ENCODE measurements at regions not wholly inside any gene's neighbourhood (a gene's known extent, or its start where the extent isn't known, plus 50 kb on each side); places are given as distances from the start of the nearest gene placed in this dataset.

DNA sequence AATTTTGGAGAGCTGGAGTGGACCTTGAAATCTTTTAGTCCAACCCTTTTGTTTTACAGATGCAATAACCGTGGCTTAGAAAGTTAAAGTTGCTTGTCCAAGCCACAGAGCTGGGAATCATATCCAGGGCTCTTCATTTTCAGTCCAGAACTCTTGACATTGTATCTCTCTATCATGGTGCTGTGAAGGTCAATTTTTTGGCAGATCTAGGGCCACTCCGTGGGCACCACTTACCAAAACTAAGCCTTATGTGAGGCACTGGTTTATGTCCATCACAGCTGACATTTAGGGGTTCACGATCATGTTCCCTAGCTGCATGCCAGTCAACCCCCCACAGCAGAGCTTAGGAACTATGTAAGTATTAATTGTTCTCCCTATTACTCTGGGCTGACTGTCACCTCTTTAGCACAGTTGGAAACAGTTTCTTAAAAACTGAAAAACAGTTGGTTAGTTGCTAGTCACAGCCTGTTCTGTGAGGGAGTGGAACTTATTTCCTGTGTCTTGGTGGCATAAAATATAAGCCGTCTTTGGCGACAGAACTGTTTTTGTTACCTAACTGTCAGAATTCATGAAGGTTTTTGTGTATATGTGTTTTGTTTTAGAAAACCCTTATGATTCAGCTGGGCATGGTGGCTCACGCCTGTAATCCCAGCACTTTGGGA lies 189.6 kb upstream of the UMPS start:
- TF ChIP-seq EP300 (IDR thresholded peaks at IDR 0.05), result no peak
- TF ChIP-seq POLR2A (IDR thresholded peaks at IDR 0.05), result no peak
- TF ChIP-seq, protein P1, sequence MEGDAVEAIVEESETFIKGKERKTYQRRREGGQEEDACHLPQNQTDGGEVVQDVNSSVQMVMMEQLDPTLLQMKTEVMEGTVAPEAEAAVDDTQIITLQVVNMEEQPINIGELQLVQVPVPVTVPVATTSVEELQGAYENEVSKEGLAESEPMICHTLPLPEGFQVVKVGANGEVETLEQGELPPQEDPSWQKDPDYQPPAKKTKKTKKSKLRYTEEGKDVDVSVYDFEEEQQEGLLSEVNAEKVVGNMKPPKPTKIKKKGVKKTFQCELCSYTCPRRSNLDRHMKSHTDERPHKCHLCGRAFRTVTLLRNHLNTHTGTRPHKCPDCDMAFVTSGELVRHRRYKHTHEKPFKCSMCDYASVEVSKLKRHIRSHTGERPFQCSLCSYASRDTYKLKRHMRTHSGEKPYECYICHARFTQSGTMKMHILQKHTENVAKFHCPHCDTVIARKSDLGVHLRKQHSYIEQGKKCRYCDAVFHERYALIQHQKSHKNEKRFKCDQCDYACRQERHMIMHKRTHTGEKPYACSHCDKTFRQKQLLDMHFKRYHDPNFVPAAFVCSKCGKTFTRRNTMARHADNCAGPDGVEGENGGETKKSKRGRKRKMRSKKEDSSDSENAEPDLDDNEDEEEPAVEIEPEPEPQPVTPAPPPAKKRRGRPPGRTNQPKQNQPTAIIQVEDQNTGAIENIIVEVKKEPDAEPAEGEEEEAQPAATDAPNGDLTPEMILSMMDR (IDR thresholded peaks at IDR 0.05), result no peak
- Histone ChIP-seq H3K4me1 (ENCODE audit: insufficient read depth) (no peaks in the 10 kb centered on the region), H3K4me3 (no peak overlapping the region), H3K9me3 (no peaks in the 10 kb centered on the region), H3K27ac (no peak overlapping the region), H3K36me3 (no peaks in the 10 kb centered on the region), H3K27me3 (no peaks in the 10 kb centered on the region)
- intact Hi-C loops (cut with DNase I), result no loop called here
- DNase-seq, result no peak
- WGBS, 3 donors, result 82 to 86% (median 85%) methylated on average over 6 of the region's 6 CpGs

DNA sequence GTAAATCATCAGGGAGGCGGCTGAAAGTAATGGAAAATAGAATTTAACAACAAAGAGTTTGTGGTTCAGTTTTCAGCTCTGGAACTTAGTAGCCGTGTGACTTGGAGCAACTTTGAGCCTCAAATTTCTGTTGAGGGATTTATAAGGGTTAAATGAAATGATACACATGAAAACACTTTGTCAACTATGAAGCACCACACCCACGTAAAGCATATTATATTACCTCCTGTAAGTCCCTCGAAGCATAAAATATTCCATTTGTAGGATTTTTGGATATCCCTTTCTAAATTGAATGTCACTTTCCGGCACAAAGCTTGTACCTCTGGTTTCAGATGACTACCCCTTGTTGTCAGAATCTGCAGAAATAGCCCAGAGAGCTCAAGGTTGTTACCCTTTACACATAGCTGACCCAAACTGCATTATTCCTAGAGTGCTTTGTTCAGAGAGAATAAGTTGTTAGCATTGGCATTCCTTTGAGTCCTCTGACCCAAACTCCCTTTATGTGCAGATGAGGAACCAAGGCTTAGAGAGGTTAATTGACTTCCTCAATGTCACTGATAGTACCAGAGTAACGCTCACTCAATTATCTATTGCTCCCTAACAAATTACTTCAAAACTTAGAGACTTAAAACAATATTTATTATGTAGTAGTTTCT lies 187.9 kb upstream of the UMPS start:
- no peaks in the 10 kb centered on the region for H3K4me1 ChIP-seq (ENCODE audit: insufficient read depth)
- H3K9me3 ChIP-seq, result no peaks in the 10 kb centered on the region
- H3K36me3 ChIP-seq, result no peaks in the 10 kb centered on the region
- H3K27ac ChIP-seq, result no peak overlapping the region
- TF ChIP-seq POLR2A (IDR thresholded peaks at IDR 0.05) (no peak), EP300 (IDR thresholded peaks at IDR 0.05) (no peak)
- H3K27me3 ChIP-seq, result no peaks in the 10 kb centered on the region
- no peak for DNase-seq
- intact Hi-C loops (cut with DNase I), result no loop called here
- H3K4me3 ChIP-seq, result no peak overlapping the region
- WGBS, 3 donors, result 74 to 79% (median 74%) methylated on average over 6 of the region's 6 CpGs

DNA sequence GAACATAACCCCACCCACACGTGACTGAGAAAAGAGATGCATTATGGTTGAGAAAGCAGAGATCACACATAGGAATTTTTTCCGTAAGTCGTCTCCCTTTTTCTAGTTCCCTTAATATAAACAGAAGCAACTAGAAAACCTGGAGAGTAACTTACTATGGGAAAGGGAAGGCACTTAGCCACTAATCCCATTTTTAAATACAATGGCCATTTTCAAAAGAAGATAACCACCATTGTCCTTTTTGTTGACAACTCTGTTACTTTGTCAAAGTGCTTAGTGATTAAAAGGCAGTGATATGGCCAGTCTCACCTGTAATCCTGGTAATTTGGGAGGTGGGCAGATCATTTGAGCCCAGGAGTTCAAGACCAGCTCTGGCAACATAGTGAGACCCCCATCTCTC lies 184.4 kb upstream of the UMPS start:
- no peaks in the 10 kb centered on the region for H3K36me3 ChIP-seq
- H3K4me1 ChIP-seq (ENCODE audit: insufficient read depth), result no peaks in the 10 kb centered on the region
- H3K4me3 ChIP-seq, result no peak overlapping the region
- H3K27me3 ChIP-seq, result no peaks in the 10 kb centered on the region
- H3K27ac ChIP-seq, result no peak overlapping the region
- no peaks in the 10 kb centered on the region for H3K9me3 ChIP-seq
- 84 to 92% (median 86%) methylated on average over 3 of the region's 3 CpGs for WGBS, 3 donors
- intact Hi-C loops (cut with DNase I), result no loop called here
- no peak for DNase-seq
- no peak for TF ChIP-seq EP300 (IDR thresholded peaks at IDR 0.05)
- TF ChIP-seq, protein P1 (IDR thresholded peaks at IDR 0.05), result no peak
- no peak for TF ChIP-seq POLR2A (IDR thresholded peaks at IDR 0.05)

DNA sequence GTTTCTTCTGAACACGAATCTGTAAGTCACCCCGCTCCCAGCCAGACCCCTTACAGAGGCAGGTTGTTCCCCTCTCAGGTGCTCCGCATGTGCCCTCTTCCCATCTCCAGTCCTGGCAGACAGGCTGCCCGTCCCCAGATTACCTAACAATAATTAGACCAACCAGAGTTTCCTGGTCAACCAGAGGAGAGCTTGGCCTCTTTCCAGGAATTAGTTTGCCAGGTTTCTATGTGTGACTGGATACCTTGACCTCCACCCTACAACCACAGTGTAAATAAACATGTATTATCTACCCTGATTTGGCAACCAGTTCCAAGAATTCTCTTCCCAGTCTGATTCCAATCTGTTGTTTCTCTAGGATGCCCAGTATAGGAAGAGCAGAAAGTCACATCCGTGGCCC lies 178.0 kb upstream of the UMPS start:
- no peak for DNase-seq
- 75 to 80% (median 75%) methylated on average over 5 of the region's 5 CpGs for WGBS, 3 donors
- TF ChIP-seq EP300 (IDR thresholded peaks at IDR 0.05) (no peak), POLR2A (IDR thresholded peaks at IDR 0.05) (no peak)
- TF ChIP-seq, protein P1 (IDR thresholded peaks at IDR 0.05), result no peak
- no peaks in the 10 kb centered on the region for H3K36me3 ChIP-seq
- no peaks in the 10 kb centered on the region for H3K9me3 ChIP-seq
- intact Hi-C loops (cut with DNase I), result loop anchor here in 1 of 4 donors (10.0 kb wide), 1 partner anchor 57 kb away; no protein-coding TSS in a partner anchor
- H3K27ac ChIP-seq, result no peak overlapping the region
- H3K27me3 ChIP-seq, result no peaks in the 10 kb centered on the region
- no peak overlapping the region for H3K4me3 ChIP-seq
- H3K4me1 ChIP-seq (ENCODE audit: insufficient read depth), result no peaks in the 10 kb centered on the region

DNA sequence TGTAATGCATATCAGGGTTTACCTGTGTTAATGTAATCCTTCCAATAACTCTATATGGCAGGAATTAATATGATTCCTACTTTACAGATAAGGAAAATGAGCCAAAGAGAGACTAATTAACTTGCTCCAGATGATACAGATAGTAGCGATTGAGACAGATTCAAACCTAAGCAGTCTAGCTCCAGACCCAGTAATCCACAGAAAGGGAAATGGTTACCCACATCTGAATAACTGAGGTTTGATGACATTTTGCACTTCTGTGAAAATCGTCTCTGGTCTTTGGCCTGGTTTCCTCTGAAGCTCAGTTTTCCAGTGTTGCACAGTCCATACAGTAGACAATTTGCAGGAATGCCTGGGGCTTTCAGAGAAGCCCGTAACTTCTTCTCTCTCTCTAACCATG lies 177.1 kb upstream of the UMPS start:
- intact Hi-C loops (cut with DNase I), result loop anchor here in 1 of 4 donors (10.0 kb wide), 1 partner anchor 58 kb away; no protein-coding TSS in a partner anchor
- 76 to 87% (median 80%) methylated on average over 3 of the region's 3 CpGs for WGBS, 3 donors
- H3K27me3 ChIP-seq, result no peaks in the 10 kb centered on the region
- H3K4me1 ChIP-seq (ENCODE audit: insufficient read depth), result peaks cover 2% of the 10 kb centered on the region
- H3K9me3 ChIP-seq, result no peaks in the 10 kb centered on the region
- TF ChIP-seq, protein P1 (IDR thresholded peaks at IDR 0.05), result no peak
- TF ChIP-seq POLR2A (IDR thresholded peaks at IDR 0.05) (no peak), EP300 (IDR thresholded peaks at IDR 0.05) (no peak)
- no peak overlapping the region for H3K27ac ChIP-seq
- no peak for DNase-seq
- no peak overlapping the region for H3K4me3 ChIP-seq
- no peaks in the 10 kb centered on the region for H3K36me3 ChIP-seq
